ENCODE measurements at regions not wholly inside any gene's neighbourhood (a gene's known extent, or its start where the extent isn't known, plus 50 kb on each side); places are given as distances from the start of the nearest gene placed in this dataset.

- no peaks in the 10 kb centered on the region for H4K20me1 ChIP-seq (ENCODE audit: control insufficient read depth, insufficient read depth, insufficient read length)
- H2BK20ac ChIP-seq (ENCODE audit: low read depth, low read length, poor library complexity, severe bottlenecking) = no peak overlapping the region
- Mint-ChIP-seq H3K27ac (no peak overlapping the region; a peak in 1 of 7 replicates), H3K4me3 (no peak overlapping the region), H3K36me3 (ENCODE audit: insufficient read depth in 1 of 3, low read depth in 3 of 3) (peaks cover 0 to 3% (median 0%) of the 10 kb centered on the region in 3 experiments; a peak in 2 of 7 replicates), H3K27me3 (ENCODE audit: low read depth) (no peaks in the 10 kb centered on the region), H3K4me1 (peaks cover 10 to 13% of the 10 kb centered on the region in 2 experiments), H3K9me3 (peaks cover 0 to 3% of the 10 kb centered on the region in 2 experiments; a peak in 1 of 5 replicates)
- no peak overlapping the region for H4K8ac ChIP-seq (replicated peaks; ENCODE audit: insufficient read length, low read depth, low read length)
- H2BK120ac ChIP-seq (ENCODE audit: low read depth, low read length, poor library complexity, severe bottlenecking) = no peak overlapping the region
- no peak overlapping the region for H2BK5ac ChIP-seq (ENCODE audit: insufficient read length, low read length)
- H3K4me2 ChIP-seq (ENCODE audit: insufficient read depth, insufficient read length, low read length) = no peak overlapping the region
- TF ChIP-seq CTCF (conservative IDR thresholded peaks at IDR 0.05) = no peak
- H3K18ac ChIP-seq (ENCODE audit: insufficient read length, low read depth, low read length) = no peak overlapping the region
- no peaks in the 10 kb centered on the region for H3K79me2 ChIP-seq (ENCODE audit: insufficient read depth, low read length)
- H2AFZ ChIP-seq (ENCODE audit: low read length) = no peak overlapping the region
- no peak overlapping the region for H3K4ac ChIP-seq (ENCODE audit: low read depth, low read length)
- H3K56ac ChIP-seq (ENCODE audit: insufficient read length, low read depth, low read length) = no peak overlapping the region
- no peaks in the 10 kb centered on the region for H3K4me1 ChIP-seq (ENCODE audit: insufficient read depth, low read length)
- H3K14ac ChIP-seq (ENCODE audit: insufficient read depth, low read length) = no peak overlapping the region
- H2BK12ac ChIP-seq (ENCODE audit: insufficient read length, low read depth, low read length) = no peak overlapping the region
- WGBS (ENCODE audit: extremely low coverage, insufficient read length, low lambda C conversion rate) = no CpG with 5 or more reads among the region's 3 CpGs
- no peak overlapping the region for H2AK5ac ChIP-seq (ENCODE audit: insufficient read length, low read length)
- H3K9ac ChIP-seq (ENCODE audit: extremely low read depth, insufficient read length, low read length) = no peak overlapping the region
- no peak overlapping the region for H3K23ac ChIP-seq (ENCODE audit: insufficient read length, low read depth, low read length)
- H3K79me1 ChIP-seq (ENCODE audit: insufficient read depth, low read depth, low read length, poor library complexity, severe bottlenecking) = no peaks in the 10 kb centered on the region
- H4K5ac ChIP-seq (ENCODE audit: insufficient read length, low read depth, low read length) = no peak overlapping the region
- H3K27me3 ChIP-seq (ENCODE audit: insufficient read depth, low read length) = no peaks in the 10 kb centered on the region
- no peak overlapping the region for H3K27ac ChIP-seq (ENCODE audit: insufficient read length, low read depth, low read length)
- no peak overlapping the region for H3T11ph ChIP-seq (ENCODE audit: low read length)
- H4K91ac ChIP-seq (ENCODE audit: insufficient read length, low read depth, low read length) = no peak overlapping the region
- H3K23me2 ChIP-seq (ENCODE audit: insufficient read length, low read depth, low read length, poor library complexity, severe bottlenecking) = no peaks in the 10 kb centered on the region
- no peak overlapping the region for H2BK15ac ChIP-seq (ENCODE audit: low read depth, low read length)
- no peak for DNase-seq
- no peaks in the 10 kb centered on the region for H3K9me3 ChIP-seq (ENCODE audit: control insufficient read depth, low read depth, low read length)
Observed at GRCh38 chr5:124613273-124613953, 133.0 kb downstream of the ZNF608 start.
